GM21786 (cell line): ENCODE measurements at regions not wholly inside any gene's neighbourhood (a gene's known extent, or its start where the extent isn't known, plus 50 kb on each side); places are given as distances from the start of the nearest gene placed in this dataset.

Experiments used
- ATAC-seq: cut with Tn5 transposase; IDR thresholded peaks from one replicate; pipeline ENCODE4 v1.9.1; 2021; ENCODE audit not compliant: unreplicated experiment

DNA sequence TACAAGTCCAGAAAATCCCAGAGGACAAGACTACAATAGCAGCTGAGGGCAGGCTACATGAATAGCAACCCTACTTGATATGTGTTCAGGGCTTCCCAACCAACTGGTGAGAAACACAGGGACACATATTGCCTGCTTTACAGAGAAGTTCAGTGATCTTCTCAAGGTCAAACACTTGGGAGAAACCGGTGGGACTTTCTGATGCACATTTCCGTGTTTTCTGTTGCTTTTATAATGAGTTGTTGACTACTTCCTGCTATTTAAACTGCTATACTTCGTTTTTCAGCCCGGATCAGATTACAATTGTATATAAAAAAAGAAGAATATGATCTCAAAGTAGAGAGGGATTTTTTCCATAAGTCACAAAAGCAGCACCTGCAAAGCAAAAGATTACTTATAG is 175.1 kb downstream of the SNX18 start:
- no peak for ATAC-seq

DNA sequence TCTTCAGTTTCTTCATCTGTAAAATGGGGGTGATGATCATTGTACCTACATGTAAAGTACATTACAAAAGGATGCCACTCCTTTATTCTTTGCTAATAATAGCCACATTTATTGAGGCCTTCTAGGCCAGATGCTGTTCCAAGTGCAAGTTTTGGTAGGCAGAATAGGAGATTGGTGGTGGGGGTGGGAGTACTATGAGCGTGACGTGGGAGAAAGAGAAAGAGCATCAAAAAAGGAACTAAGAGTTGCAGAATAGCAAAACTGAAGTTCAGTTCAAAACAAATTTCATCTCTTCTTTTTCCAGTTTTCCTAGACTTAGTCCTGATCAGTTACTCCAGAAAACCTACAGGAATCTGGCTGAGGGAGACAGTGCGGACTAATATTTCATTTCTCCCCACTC is 174.1 kb downstream of the SNX18 start:
- no peak for ATAC-seq

DNA sequence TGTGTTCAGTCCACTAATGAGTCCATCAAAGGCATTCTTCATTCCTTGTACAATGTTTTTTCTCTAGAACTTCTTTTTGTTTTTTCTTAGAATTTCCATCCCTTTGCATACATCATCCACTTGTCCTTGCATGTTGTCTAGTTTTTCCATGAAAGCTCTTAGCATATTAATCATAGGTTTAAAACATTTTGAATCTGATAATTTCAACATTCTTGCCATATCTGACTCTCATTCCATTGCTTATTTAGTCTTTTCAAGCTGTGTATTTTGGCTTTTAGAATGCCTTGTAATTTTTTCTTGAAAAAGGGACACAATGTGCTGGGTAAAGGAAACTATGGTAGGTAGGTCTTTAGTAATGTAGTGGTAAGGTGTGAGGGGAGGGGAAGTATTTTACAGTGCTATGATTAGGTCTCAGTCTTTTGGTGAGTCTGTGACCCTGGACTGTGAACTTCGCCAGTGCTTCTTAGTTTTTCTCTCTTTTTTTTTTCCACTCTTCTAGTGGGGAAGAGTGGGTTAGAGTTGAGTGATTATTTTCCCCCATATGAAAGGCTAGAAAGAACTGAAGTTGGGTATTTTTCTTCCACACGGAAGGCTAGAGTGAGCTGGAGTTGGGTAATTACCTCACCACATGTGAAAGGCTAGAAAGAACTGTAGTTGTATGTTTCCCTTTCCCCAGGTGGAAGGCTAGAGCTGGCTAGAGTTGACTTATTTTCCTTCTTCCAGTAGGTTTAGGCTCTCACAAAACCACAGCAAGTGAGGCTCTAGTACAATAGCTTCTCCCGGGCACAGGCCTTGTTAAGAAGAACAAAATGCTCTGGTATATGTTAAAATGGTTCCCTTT is 172.1 kb downstream of the SNX18 start:
- no peak for ATAC-seq

DNA sequence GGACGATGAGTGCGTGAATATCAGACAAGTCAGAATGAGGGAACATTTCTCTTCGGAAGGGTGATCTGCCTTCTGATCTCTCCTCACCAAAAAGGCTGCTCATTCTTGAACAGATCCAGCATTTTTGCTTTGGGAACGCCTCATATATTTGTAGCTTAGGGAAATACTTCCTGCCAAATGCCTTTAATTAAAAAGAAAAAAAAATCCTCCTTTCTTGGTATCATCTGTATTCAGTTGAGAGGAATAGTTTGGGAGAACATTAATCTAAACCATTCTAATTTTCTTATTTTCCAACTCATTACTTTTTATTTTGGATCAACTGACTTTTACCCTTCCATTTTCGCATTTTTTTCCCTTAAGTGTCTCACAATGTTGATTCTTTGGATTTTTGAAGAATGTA is 163.4 kb downstream of the SNX18 start:
- no peak for ATAC-seq

GRCh38 chr5:54679686-54680085 is 162.1 kb downstream of the SNX18 start:
- no peak for ATAC-seq

- ATAC-seq, result no peak
Measured at GRCh38 chr5:54678737-54679136, 161.2 kb downstream of the SNX18 start.

DNA sequence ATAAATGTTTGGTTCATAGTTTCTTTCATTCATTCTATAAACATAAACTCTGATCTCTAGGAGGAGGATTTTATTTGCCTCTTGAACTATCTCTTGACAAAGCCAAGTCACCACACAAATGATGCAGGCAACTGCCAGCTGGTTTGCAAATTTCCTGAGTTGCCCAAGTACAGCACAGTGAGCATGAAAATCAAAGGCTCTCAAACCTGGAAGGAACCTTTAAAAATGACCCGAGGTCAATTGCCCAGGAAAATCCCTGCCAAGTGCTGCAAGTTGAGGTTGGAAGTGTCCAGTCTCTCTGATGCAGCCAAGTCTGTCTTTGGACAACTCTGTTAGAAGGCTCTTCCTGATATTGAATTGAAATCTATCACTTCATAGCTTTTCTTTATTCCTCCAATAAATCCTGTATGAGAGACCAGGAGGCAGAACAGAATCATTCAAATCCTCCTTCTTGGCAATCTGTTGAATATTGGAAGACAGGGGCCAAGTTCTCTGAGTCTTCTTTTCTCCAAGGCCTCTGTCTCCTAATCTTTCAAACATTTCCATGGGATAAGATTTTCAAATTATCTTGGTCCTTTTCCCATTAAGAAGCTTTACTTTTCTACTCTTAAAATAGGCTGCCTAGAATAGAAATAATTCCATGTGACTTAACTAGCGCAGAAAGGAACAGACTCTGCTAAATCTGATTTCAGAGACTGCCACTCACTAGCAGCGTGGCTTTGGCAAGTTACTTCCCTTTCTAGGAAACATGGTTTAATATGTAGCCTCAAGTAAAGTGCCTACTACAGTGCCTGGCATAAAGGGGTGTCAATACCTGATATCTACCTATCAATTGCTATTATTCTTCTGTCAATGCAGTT is 159.2 kb downstream of the SNX18 start:
- no peak for ATAC-seq

- no peak for ATAC-seq
Measured at GRCh38 chr5:54673523-54674225, 156.1 kb downstream of the SNX18 start.

- no peak for ATAC-seq
Measured at GRCh38 chr5:54672871-54673270, 155.3 kb downstream of the SNX18 start.

DNA sequence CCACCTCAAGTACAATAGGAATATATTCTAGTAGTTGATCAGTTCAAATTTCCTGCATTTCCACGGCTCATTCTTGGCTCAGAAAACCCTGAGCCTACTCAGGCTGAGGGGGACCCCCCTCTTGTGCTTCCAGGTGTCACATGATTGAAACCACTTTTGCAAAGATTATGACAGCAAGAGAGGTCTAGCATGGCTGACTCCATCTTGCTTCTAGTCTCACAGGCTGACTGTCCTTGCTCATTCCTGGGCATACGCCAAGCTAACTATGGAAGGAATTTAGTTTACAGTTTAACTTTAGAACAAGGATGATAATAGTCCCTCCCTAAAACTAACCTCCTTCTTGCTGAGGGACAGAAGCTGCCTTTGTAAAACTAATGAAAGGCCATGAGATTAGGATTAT is 154.1 kb downstream of the SNX18 start:
- ATAC-seq, result no peak

GRCh38 chr5:54671111-54671531 is 153.6 kb downstream of the SNX18 start:
- ATAC-seq, result no peak

DNA sequence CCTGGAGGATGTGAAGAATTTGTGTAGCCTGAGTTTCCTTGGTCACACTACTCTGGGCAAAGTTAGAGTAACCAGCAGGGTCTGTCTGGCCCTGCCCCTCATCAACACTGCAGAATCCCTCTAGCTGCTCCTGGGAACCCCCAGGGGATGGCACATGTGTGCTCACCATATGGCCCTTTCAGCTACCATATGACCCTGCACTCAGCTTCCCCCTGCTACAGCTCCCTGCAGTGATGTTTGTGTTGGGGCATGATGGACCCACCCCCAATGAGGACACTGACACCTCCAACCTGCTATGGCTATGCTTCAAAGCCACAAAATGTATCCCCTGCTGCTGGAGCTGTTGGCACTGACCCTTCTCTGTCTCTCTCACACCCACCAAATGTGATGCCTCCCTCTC is 152.7 kb downstream of the SNX18 start:
- ATAC-seq, result no peak

DNA sequence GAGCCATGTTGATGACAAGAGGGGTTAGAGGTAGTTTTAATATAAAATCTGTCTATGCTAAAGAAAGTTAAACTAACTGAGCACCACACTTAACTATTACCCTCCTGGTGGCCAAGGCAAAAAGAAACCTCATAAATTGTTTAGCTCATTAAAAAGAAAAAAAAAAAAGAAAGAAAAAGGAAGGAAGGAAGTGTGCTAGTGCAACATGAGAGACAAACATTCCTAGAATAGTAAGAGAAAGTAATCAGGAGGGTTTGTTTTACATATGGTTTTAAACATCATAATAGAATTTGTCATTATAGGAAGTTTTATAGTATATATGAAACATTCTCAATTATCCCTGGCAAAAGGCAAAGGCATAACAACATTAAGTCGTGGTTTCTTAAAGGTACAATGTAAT is 152.3 kb downstream of the SNX18 start:
- ATAC-seq, result no peak

- ATAC-seq, result no peak
Measured at GRCh38 chr5:54669285-54669684, 151.7 kb downstream of the SNX18 start.

GRCh38 chr5:54668096-54668495 is 150.5 kb downstream of the SNX18 start:
- ATAC-seq, result no peak

- no peak for ATAC-seq
Measured at GRCh38 chr5:54667136-54667535, 149.6 kb downstream of the SNX18 start.

DNA sequence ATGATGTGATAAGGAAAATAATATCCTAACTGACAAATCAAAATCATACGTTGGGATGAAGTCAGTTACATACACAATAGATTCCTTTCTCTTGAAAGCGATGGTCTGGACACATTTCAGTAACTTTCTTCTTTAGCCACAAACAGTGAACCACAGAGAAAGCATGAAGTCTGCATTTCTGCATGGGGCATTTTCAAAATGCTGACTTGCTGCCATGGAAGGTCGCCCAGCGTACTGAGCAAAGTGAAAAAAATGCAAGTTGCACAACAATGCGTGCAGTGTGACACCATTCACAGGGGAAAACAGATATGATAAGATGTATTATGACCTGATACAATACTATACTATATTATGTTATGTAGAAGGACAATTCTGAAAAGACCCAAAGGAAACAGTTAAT is 146.3 kb downstream of the SNX18 start:
- ATAC-seq, result no peak

- ATAC-seq, result no peak
Measured at GRCh38 chr5:54661111-54661510, 143.6 kb downstream of the SNX18 start.

- ATAC-seq, result no peak
Measured at GRCh38 chr5:54659700-54660131, 142.2 kb downstream of the SNX18 start.

DNA sequence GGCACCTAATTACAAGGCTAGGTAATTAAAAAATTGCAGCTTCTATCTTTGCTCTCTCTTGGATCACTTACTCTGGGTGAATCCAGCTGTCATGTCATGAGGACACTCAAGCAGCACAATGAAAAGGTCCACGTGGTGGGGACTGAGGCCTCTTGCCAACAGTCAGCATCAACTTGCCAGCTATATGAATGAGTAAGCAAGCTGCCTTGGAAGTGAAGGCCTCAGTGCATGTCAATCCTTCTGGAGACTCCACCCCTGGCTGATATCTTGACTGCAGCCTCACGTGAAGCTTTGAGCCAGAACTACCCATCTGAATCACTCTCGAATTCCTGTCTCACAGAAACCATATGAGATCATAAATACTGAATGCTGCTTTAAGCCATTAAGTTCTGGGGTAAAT is 140.5 kb downstream of the SNX18 start:
- ATAC-seq, result no peak

DNA sequence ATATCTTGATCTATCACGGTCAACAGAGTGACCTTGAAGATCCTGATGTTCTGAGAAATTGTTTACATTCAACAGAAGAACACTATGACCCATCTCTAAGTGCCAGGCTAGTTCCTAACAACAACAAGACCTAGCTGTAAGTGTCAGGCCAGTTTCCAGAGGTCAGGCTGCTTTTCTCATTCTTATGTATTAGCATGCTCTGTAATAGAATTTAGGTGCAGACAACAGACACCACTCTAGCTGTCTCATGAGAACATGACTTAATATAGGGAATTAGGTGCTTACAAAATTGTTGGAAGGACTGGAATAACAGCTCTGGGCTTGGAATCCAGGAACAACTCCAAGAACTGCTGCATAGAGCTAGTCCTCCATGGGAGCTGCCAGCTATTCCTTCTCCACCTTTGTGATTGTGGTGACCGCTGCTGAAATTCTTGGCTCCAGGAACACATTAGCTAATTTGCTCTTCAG is 138.7 kb downstream of the SNX18 start:
- no peak for ATAC-seq
